CD14-positive monocyte (primary cell): ENCODE measurements at regions not wholly inside any gene's neighbourhood (a gene's known extent, or its start where the extent isn't known, plus 50 kb on each side); places are given as distances from the start of the nearest gene placed in this dataset.

Experiments
- DNase-seq, 3 donors: peaks; one replicate each; pipeline ENCODE4 v3.0.0-alpha.2; 2011 to 2022
- H2AFZ ChIP-seq: 2 replicates; pipeline ENCODE4 v1.6.0; 2012; ENCODE audit warnings: mild to moderate bottlenecking, low read depth, low read length, inconsistent platforms; ENCODE audit not compliant: insufficient read depth, poor library complexity, severe bottlenecking
- H3K27ac ChIP-seq, 2 donors: 1 replicate in 1 of 2; 2 replicates in 1 of 2; pipeline ENCODE4 v1.5.1; 2012 to 2013; ENCODE audit warnings: low read length in 2 of 2, control low read depth in 1 of 2, inconsistent platforms in 1 of 2, low read depth in 1 of 2, mild to moderate bottlenecking in 1 of 2
- H3K27me3 ChIP-seq, 2 donors: one replicate each; pipeline versions ENCODE4 v1.6.0 to v1.6.1; 2011 to 2013; ENCODE audit warnings: low read length in 2 of 2; ENCODE audit not compliant: control insufficient read depth in 2 of 2, insufficient read depth in 2 of 2
- H3K36me3 ChIP-seq, 2 donors: replicated peaks in 1 of 2; 1 replicate in 1 of 2; 2 replicates in 1 of 2; pipeline versions ENCODE4 v1.5.1 to v1.6.1; 2012 to 2013; ENCODE audit warnings: low read length in 2 of 2, control low read depth in 1 of 2, inconsistent platforms in 1 of 2, mild to moderate bottlenecking in 1 of 2; ENCODE audit not compliant: insufficient read depth in 2 of 2, control insufficient read depth in 1 of 2
- H3K4me1 ChIP-seq, 2 donors: 1 replicate in 1 of 2; 2 replicates in 1 of 2; pipeline versions ENCODE4 v1.5.1 to v1.6.1; 2012 to 2013; ENCODE audit warnings: low read length in 2 of 2, control low read depth in 1 of 2, inconsistent platforms in 1 of 2, mild to moderate bottlenecking in 1 of 2, moderate library complexity in 1 of 2; ENCODE audit not compliant: insufficient read depth in 2 of 2, control insufficient read depth in 1 of 2
- H3K4me2 ChIP-seq: replicated peaks from 2 replicates; pipeline ENCODE3; 2012; ENCODE audit warnings: low read length, moderate library complexity, mild to moderate bottlenecking; ENCODE audit not compliant: poor library complexity, severe bottlenecking; ENCODE audit errors: extremely low read depth
- H3K4me3 ChIP-seq, 3 experiments: fragments of 200-600 bp in 1 of 3; sonication (generic) in 1 of 3; replicated peaks in 1 of 3; 1 replicate in 2 of 3; 2 replicates in 1 of 3; pipeline ENCODE4 v1.5.1; 2011 to 2013; ENCODE audit warnings: low read length in 3 of 3, mild to moderate bottlenecking in 3 of 3, control low read depth in 2 of 3, low read depth in 2 of 3, inconsistent platforms in 1 of 3, moderate library complexity in 1 of 3
- H3K79me2 ChIP-seq: 2 replicates; pipeline ENCODE4 v1.6.0; 2012; ENCODE audit warnings: mild to moderate bottlenecking, control low read depth, inconsistent platforms, low read length, moderate library complexity; ENCODE audit not compliant: insufficient read depth
- H3K9ac ChIP-seq: 2 replicates; pipeline ENCODE4 v1.6.0; 2017; ENCODE audit warnings: low read length, mild to moderate bottlenecking; ENCODE audit not compliant: insufficient read depth, poor library complexity, severe bottlenecking
- H3K9me3 ChIP-seq, 2 donors: replicated peaks in 1 of 2; 1 replicate in 1 of 2; 2 replicates in 1 of 2; pipeline versions ENCODE4 v1.5.1 to v1.6.1; 2012 to 2013; ENCODE audit warnings: low read length in 2 of 2, control low read depth in 1 of 2; ENCODE audit not compliant: control insufficient read depth in 1 of 2, insufficient read depth in 1 of 2
- H4K20me1 ChIP-seq: 2 replicates; pipeline ENCODE4 v1.6.0; 2012; ENCODE audit warnings: mild to moderate bottlenecking, low read length, control low read depth, moderate library complexity; ENCODE audit not compliant: insufficient read depth
- H3K27ac Mint-ChIP-seq, 7 donors: one replicate each; pipeline ENCODE4 v1.8.0; 2020; ENCODE audit warnings: mild to moderate bottlenecking in 7 of 7, mixed read lengths in 7 of 7, moderate library complexity in 6 of 7, inconsistent platforms in 2 of 7
- H3K27me3 Mint-ChIP-seq, 3 donors: one replicate each; pipeline ENCODE4 v1.8.0; 2021 to 2022; ENCODE audit warnings: low read depth in 3 of 3, mild to moderate bottlenecking in 3 of 3, mixed read lengths in 3 of 3, moderate library complexity in 3 of 3, inconsistent platforms in 1 of 3
- H3K36me3 Mint-ChIP-seq, 2 donors: one replicate each; pipeline ENCODE4 v1.8.0; 2020; ENCODE audit warnings: mixed read lengths in 2 of 2, inconsistent platforms in 1 of 2, mild to moderate bottlenecking in 1 of 2
- H3K4me1 Mint-ChIP-seq: one replicate; pipeline ENCODE4 v1.8.0; 2020; ENCODE audit warnings: mild to moderate bottlenecking, mixed read lengths
- H3K4me3 Mint-ChIP-seq, 2 donors: one replicate each; pipeline ENCODE4 v1.8.0; 2020; ENCODE audit warnings: mild to moderate bottlenecking in 2 of 2, mixed read lengths in 2 of 2, moderate library complexity in 1 of 2
- H3K9me3 Mint-ChIP-seq, 7 donors: one replicate each; pipeline ENCODE4 v1.8.0; 2020 to 2022; ENCODE audit warnings: mixed read lengths in 7 of 7, mild to moderate bottlenecking in 6 of 7, moderate library complexity in 6 of 7, inconsistent platforms in 2 of 7
- CTCF ChIP-seq: fragments of 200-600 bp; IDR thresholded peaks from one replicate; pipeline ENCODE4 v1.8.0; 2022; ENCODE audit warnings: antibody characterized with exemption, mild to moderate bottlenecking
- WGBS: methylation state at CpG from one replicate; pipeline ENCODE4 v1.1.5; 2013; ENCODE audit warnings: missing lambda C conversion rate; ENCODE audit not compliant: insufficient coverage; 5-methylcytosine and 5-hydroxymethylcytosine counted together
- intact Hi-C, 2 donors: fragments of 100-400 bp; cut with micrococcal nuclease; formaldehyde crosslinking; loops; one replicate each; pipeline versions ENCODE4 v1.15.0 to v1.15.1; 2023

- Histone ChIP-seq H3K4me2 (no peak overlapping the region), H2AFZ (no peak overlapping the region), H3K27me3 (no peaks in the 10 kb centered on the region), H3K79me2 (no peaks in the 10 kb centered on the region), H4K20me1 (no peaks in the 10 kb centered on the region), H3K4me1 (peaks cover 0 to 7% of the 10 kb centered on the region in 2 donors), H3K9me3 (peaks cover 0 to 3% of the 10 kb centered on the region in 2 donors), H3K4me3 (no peak overlapping the region), H3K9ac (no peak overlapping the region), H3K36me3 (no peaks in the 10 kb centered on the region), H3K27ac (no peak overlapping the region)
- H3K4me1 Mint-ChIP-seq, result peaks cover 30% of the 10 kb centered on the region
- intact Hi-C loops, result no loop called here
- H3K27ac Mint-ChIP-seq, result peak overlapping the region in 1 of 7 donors; percentile 14
- no peak for TF ChIP-seq CTCF
- H3K9me3 Mint-ChIP-seq, result peaks cover 0 to 15% (median 6%) of the 10 kb centered on the region in 7 donors
- peaks cover 3 to 5% (median 5%) of the 10 kb centered on the region in 3 donors for H3K27me3 Mint-ChIP-seq
- no peaks in the 10 kb centered on the region for H3K36me3 Mint-ChIP-seq
- no peak for DNase-seq
- no peak overlapping the region for H3K4me3 Mint-ChIP-seq
- WGBS, result no CpG with 5 or more reads among the region's 2 CpGs
Observed at GRCh38 chr12:94031763-94032162, 116.6 kb upstream of the PLXNC1 start.

GRCh38 chr12:94032368-94032767, 116.0 kb upstream of the PLXNC1 start:
- Mint-ChIP-seq H3K27me3 (peaks cover 3 to 7% (median 5%) of the 10 kb centered on the region in 3 donors), H3K27ac (peak overlapping the region in 1 of 7 donors; percentile 6), H3K4me3 (no peak overlapping the region), H3K4me1 (peaks cover 36% of the 10 kb centered on the region), H3K9me3 (peaks cover 0 to 15% (median 6%) of the 10 kb centered on the region in 7 donors), H3K36me3 (no peaks in the 10 kb centered on the region)
- Histone ChIP-seq H3K9ac (no peak overlapping the region), H3K36me3 (no peaks in the 10 kb centered on the region), H3K4me2 (no peak overlapping the region), H3K9me3 (peaks cover 0 to 3% of the 10 kb centered on the region in 2 donors), H3K27ac (no peak overlapping the region), H2AFZ (no peak overlapping the region), H3K27me3 (no peaks in the 10 kb centered on the region), H4K20me1 (no peaks in the 10 kb centered on the region), H3K4me1 (peaks cover 0 to 10% of the 10 kb centered on the region in 2 donors), H3K79me2 (no peaks in the 10 kb centered on the region), H3K4me3 (no peak overlapping the region)
- TF ChIP-seq CTCF, result no peak
- WGBS, result 100% methylated on average over 1 of the region's 2 CpGs
- intact Hi-C loops, result no loop called here
- no peak for DNase-seq
